DND-41 (cell line): ENCODE measurements at regions not wholly inside any gene's neighbourhood (a gene's known extent, or its start where the extent isn't known, plus 50 kb on each side); places are given as distances from the start of the nearest gene placed in this dataset.

ENCODE experiments used
- EZH2 ChIP-seq: IDR thresholded peaks from 3 replicates; pipeline ENCODE4 v1.6.1; 2012; ENCODE audit warnings: borderline replicate concordance, low read depth, mild to moderate bottlenecking, moderate library complexity, low read length, inconsistent platforms; ENCODE audit not compliant: severe bottlenecking
- TF ChIP-seq, protein P1 (sequence below): IDR thresholded peaks from 2 replicates; pipeline ENCODE4 v1.5.1; 2012; ENCODE audit warnings: borderline replicate concordance, low read length, moderate library complexity, mild to moderate bottlenecking; ENCODE audit not compliant: poor library complexity, severe bottlenecking; ENCODE audit errors: extremely low read depth

DNA sequence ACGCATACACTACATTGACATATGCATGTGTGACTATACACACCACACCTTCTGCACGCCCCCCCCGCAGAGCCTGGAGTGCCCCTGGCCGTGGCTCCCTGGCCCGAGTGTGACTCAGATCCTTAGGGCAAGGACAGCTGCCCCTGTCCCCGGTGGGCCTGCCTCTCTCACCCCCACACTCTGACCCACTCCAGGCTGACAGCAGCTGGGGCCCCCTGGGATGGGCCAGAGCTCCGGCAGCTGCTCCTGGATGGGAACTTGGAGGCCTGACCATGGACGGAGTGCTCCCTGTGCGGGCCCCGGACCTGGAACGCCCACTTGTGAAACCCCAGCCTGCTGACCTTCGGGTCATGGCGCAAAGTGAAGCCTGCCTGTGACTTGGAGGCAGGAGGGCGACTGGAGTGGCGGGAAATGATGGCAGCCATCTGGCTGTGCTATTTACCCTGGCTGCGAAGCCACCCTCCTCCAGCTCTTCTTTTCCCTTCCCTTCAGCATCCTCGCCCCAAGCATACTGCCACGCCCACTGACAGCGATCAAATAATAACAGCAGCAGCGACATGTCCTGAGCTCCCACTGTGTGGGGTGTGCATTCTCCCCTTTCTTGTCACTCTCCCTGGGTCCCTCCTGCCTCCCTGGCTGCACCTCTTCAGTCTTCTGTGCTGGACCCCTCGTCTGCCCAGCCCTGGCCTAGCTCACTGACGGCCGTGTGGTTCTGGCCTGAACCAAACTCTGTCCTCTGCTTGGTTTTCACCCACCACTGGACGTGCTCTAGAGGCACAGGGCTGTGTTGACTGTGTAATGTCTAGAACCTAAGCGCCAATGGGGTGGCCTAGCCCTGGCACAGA lies 90.7 kb upstream of the MEF2A start:
- TF ChIP-seq EZH2: no peak
- TF ChIP-seq, protein P1, sequence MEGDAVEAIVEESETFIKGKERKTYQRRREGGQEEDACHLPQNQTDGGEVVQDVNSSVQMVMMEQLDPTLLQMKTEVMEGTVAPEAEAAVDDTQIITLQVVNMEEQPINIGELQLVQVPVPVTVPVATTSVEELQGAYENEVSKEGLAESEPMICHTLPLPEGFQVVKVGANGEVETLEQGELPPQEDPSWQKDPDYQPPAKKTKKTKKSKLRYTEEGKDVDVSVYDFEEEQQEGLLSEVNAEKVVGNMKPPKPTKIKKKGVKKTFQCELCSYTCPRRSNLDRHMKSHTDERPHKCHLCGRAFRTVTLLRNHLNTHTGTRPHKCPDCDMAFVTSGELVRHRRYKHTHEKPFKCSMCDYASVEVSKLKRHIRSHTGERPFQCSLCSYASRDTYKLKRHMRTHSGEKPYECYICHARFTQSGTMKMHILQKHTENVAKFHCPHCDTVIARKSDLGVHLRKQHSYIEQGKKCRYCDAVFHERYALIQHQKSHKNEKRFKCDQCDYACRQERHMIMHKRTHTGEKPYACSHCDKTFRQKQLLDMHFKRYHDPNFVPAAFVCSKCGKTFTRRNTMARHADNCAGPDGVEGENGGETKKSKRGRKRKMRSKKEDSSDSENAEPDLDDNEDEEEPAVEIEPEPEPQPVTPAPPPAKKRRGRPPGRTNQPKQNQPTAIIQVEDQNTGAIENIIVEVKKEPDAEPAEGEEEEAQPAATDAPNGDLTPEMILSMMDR: no peak
